ENCODE measurements at regions not wholly inside any gene's neighbourhood (a gene's known extent, or its start where the extent isn't known, plus 50 kb on each side); places are given as distances from the start of the nearest gene placed in this dataset.
A peak's percentile ranks its signal among the peaks of the same experiment; 100 is the strongest.

GRCh38 chr2:19579461-19579860, 221.0 kb upstream of the OSR1 start:
- DNase-seq: no peak

GRCh38 chr2:19577723-19578122, 219.3 kb upstream of the OSR1 start:
- DNase-seq: no peak

- no peak for DNase-seq
Observed at GRCh38 chr2:19576411-19576810, 218.0 kb upstream of the OSR1 start.

- DNase-seq: no peak
Observed at GRCh38 chr2:19575641-19576040, 217.2 kb upstream of the OSR1 start.

- no peak for DNase-seq
Observed at GRCh38 chr2:19574778-19575260, 216.4 kb upstream of the OSR1 start.

- DNase-seq: no peak
Observed at GRCh38 chr2:19573784-19574183, 215.4 kb upstream of the OSR1 start.

GRCh38 chr2:19571773-19572172, 213.3 kb upstream of the OSR1 start:
- no peak for DNase-seq

GRCh38 chr2:19569300-19569791, 210.9 kb upstream of the OSR1 start:
- no peak for DNase-seq

GRCh38 chr2:19568809-19569208, 210.4 kb upstream of the OSR1 start:
- no peak for DNase-seq

GRCh38 chr2:19560785-19561184, 202.4 kb upstream of the OSR1 start:
- no peak for DNase-seq

- no peak for DNase-seq
Observed at GRCh38 chr2:19559596-19560240, 201.3 kb upstream of the OSR1 start.

- DNase-seq: no peak
Observed at GRCh38 chr2:19556648-19557047, 198.2 kb upstream of the OSR1 start.

GRCh38 chr2:19554520-19554919, 196.1 kb upstream of the OSR1 start:
- no peak for DNase-seq

GRCh38 chr2:19552270-19552669, 193.8 kb upstream of the OSR1 start:
- no peak for DNase-seq

- DNase-seq: no peak
Observed at GRCh38 chr2:19550750-19551149, 192.3 kb upstream of the OSR1 start.

- no peak for DNase-seq
Observed at GRCh38 chr2:19549821-19550220, 191.4 kb upstream of the OSR1 start.

- no peak for DNase-seq
Observed at GRCh38 chr2:19548116-19548515, 189.7 kb upstream of the OSR1 start.

GRCh38 chr2:19547321-19547720, 188.9 kb upstream of the OSR1 start:
- no peak for DNase-seq

GRCh38 chr2:19545507-19545906, 187.1 kb upstream of the OSR1 start:
- peak; percentile 5 for DNase-seq

- no peak for DNase-seq
Observed at GRCh38 chr2:19543663-19544383, 185.4 kb upstream of the OSR1 start.

GRCh38 chr2:19542796-19543662, 184.6 kb upstream of the OSR1 start:
- DNase-seq: no peak

GRCh38 chr2:19541884-19542283, 183.5 kb upstream of the OSR1 start:
- DNase-seq: no peak

- DNase-seq: no peak
Observed at GRCh38 chr2:19540739-19541525, 182.5 kb upstream of the OSR1 start.
